ENCODE measurements at regions not wholly inside any gene's neighbourhood (a gene's known extent, or its start where the extent isn't known, plus 50 kb on each side); places are given as distances from the start of the nearest gene placed in this dataset.
A peak's percentile ranks its signal among the peaks of the same experiment; 100 is the strongest.

DNA sequence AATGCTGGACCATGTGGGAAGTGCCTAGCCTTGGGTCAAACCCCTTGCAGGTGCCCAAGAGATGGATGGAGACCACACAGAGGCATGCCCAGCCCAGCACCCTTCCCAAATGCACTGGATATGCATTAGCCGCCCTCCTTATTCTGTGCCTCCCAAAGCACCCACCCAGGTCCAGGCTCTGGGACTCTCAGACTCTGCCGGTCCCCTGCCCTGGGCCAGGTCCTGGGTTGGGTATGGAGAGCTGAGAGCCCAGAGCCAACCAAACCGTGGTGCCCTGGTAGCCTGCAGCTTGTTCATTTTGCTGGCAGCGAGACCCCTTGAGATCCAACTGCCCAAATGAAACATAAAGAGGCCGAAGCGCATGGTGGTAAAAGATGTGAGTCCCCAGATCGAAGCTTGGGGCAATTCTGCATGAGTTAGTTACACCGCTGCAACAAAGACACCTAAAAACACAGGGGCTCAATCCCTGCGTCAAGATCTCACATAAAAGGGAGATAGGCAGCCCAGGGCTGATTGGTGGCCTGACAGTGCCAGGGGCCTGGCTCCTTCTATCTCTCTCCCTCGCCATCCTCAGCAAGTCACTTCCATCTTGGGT is 61.5 kb downstream of the MYEOV start:
- H3K4me3 Mint-ChIP-seq (ENCODE audit: unreplicated experiment) = no peak overlapping the region
- no peaks in the 10 kb centered on the region for H3K27me3 Mint-ChIP-seq (ENCODE audit: insufficient read depth, unreplicated experiment)
- no peak overlapping the region for H3K27ac Mint-ChIP-seq (ENCODE audit: low read depth, unreplicated experiment)
- TF ChIP-seq, protein P1, sequence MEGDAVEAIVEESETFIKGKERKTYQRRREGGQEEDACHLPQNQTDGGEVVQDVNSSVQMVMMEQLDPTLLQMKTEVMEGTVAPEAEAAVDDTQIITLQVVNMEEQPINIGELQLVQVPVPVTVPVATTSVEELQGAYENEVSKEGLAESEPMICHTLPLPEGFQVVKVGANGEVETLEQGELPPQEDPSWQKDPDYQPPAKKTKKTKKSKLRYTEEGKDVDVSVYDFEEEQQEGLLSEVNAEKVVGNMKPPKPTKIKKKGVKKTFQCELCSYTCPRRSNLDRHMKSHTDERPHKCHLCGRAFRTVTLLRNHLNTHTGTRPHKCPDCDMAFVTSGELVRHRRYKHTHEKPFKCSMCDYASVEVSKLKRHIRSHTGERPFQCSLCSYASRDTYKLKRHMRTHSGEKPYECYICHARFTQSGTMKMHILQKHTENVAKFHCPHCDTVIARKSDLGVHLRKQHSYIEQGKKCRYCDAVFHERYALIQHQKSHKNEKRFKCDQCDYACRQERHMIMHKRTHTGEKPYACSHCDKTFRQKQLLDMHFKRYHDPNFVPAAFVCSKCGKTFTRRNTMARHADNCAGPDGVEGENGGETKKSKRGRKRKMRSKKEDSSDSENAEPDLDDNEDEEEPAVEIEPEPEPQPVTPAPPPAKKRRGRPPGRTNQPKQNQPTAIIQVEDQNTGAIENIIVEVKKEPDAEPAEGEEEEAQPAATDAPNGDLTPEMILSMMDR (IDR thresholded peaks at IDR 0.05; ENCODE audit: unreplicated experiment) = no peak
- ChIA-PET CTCF (no interaction called here), POLR2A (no interaction called here)
- no TSS peak for BruUV-seq (replicated peaks)
- no peaks in the 10 kb centered on the region for H3K9me3 Mint-ChIP-seq (ENCODE audit: unreplicated experiment)
- peaks cover 21% of the 10 kb centered on the region for H3K4me1 Mint-ChIP-seq (ENCODE audit: insufficient read depth, unreplicated experiment)
- no peak for DNase-seq (ENCODE audit: unreplicated experiment)
- intact Hi-C loops (cut with micrococcal nuclease) = no loop called here
- H3K36me3 Mint-ChIP-seq (ENCODE audit: insufficient read depth, unreplicated experiment) = no peaks in the 10 kb centered on the region

DNA sequence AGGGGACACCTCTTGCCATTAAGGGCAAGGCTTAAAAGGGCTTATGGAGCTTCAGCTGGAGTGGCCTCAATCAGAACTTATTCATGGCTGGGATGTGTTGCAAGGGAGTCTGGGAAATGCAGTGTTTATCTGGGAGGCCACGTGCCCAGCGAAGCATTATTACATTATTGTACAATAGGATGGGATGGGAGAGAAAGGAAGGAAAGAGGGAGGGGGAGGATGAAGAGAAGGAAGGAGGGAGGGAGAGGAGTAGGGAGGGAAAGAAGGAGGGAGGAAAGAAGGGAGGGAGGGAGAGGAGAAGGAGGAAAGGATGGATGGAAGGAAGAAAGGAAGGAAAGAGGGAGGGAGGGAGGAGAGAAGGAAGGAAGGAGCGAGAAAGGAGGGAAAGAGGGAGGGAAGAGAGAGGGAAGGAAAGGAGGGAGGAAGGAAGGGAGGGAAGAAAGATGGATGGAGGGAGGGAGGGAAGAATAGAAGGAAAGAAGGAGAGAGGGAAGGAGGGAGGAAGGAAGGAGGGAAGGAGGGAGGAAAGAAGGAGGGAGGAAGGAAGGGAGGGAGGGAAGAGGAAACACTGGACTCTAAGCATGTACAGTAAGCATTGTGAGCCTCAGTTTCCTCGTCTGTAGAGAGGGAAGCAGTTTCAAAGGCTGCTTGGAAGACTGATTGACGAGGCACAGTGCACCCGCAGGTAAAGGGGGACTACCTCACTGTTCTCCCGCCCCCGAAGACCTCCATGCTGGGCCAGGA is 62.2 kb downstream of the MYEOV start:
- intact Hi-C loops (cut with micrococcal nuclease) = no loop called here
- no peak for DNase-seq (ENCODE audit: unreplicated experiment)
- H3K4me3 Mint-ChIP-seq (ENCODE audit: unreplicated experiment) = no peak overlapping the region
- H3K9me3 Mint-ChIP-seq (ENCODE audit: unreplicated experiment) = no peaks in the 10 kb centered on the region
- H3K27ac Mint-ChIP-seq (ENCODE audit: low read depth, unreplicated experiment) = no peak overlapping the region
- H3K4me1 Mint-ChIP-seq (ENCODE audit: insufficient read depth, unreplicated experiment) = peaks cover 19% of the 10 kb centered on the region
- no peaks in the 10 kb centered on the region for H3K27me3 Mint-ChIP-seq (ENCODE audit: insufficient read depth, unreplicated experiment)
- no peaks in the 10 kb centered on the region for H3K36me3 Mint-ChIP-seq (ENCODE audit: insufficient read depth, unreplicated experiment)
- POLR2A ChIA-PET = no interaction called here
- TF ChIP-seq, protein P1 (IDR thresholded peaks at IDR 0.05; ENCODE audit: unreplicated experiment) = no peak
- CTCF ChIA-PET = no interaction called here
- BruUV-seq (replicated peaks) = no TSS peak

DNA sequence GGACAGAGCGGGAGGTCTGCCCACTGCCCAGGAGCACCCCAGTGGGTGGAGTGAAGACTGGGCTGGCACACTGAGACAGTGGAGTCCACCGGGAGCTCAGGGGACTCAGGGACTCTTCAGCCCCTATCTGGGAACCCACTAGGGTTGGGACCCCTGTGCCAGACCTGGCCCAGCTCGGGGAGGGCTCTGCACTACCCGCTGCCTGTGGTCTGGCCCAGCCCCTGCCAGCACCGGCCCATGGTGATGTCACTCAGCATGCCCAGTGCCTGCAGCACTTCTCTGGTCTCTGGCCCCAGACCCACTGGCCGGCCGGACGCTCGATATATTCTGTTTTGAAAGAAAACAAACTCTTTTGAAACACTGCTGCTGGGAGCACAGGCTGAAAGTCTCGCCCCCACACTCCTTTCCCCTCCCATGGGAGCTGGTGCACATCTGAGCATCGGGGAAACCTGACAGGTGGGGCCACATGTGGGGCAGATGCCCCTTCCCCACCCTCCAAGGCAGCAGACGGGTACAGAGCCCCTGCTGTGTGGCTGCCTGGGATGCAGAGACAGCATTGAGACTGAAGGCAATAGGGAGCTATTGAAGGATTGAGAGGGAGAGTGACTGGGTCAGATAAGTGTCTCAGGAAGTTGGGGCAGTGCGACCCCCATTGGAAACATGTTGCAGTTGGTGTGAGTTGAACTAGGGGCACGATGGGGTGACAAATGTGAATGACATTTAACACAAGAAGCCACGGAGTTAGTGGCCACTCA is 62.9 kb downstream of the MYEOV start:
- Mint-ChIP-seq H3K9me3 (ENCODE audit: unreplicated experiment) (no peaks in the 10 kb centered on the region), H3K36me3 (ENCODE audit: insufficient read depth, unreplicated experiment) (no peaks in the 10 kb centered on the region), H3K27ac (ENCODE audit: low read depth, unreplicated experiment) (no peak overlapping the region), H3K4me3 (ENCODE audit: unreplicated experiment) (no peak overlapping the region), H3K4me1 (ENCODE audit: insufficient read depth, unreplicated experiment) (peaks cover 11% of the 10 kb centered on the region), H3K27me3 (ENCODE audit: insufficient read depth, unreplicated experiment) (no peaks in the 10 kb centered on the region)
- no TSS peak for BruUV-seq (replicated peaks)
- intact Hi-C loops (cut with micrococcal nuclease) = no loop called here
- CTCF ChIA-PET = no interaction called here
- TF ChIP-seq, protein P1 (IDR thresholded peaks at IDR 0.05; ENCODE audit: unreplicated experiment) = no peak
- POLR2A ChIA-PET = no interaction called here
- DNase-seq (ENCODE audit: unreplicated experiment) = peak; percentile 29

Measured in MCF 10A (cell line).